HG03280 (cell line): ENCODE measurements at regions not wholly inside any gene's neighbourhood (a gene's known extent, or its start where the extent isn't known, plus 50 kb on each side); places are given as distances from the start of the nearest gene placed in this dataset.
"Not testable (repeated sequence)": the region's sequence is repeated elsewhere in the genome, so short reads cannot be mapped to it uniquely, and the experiment has no call there.

Experiments
- ATAC-seq: cut with Tn5 transposase; IDR thresholded peaks from one replicate; pipeline ENCODE4 v1.9.1; 2021; ENCODE audit warnings: mild to moderate bottlenecking, moderate library complexity; ENCODE audit not compliant: unreplicated experiment

DNA sequence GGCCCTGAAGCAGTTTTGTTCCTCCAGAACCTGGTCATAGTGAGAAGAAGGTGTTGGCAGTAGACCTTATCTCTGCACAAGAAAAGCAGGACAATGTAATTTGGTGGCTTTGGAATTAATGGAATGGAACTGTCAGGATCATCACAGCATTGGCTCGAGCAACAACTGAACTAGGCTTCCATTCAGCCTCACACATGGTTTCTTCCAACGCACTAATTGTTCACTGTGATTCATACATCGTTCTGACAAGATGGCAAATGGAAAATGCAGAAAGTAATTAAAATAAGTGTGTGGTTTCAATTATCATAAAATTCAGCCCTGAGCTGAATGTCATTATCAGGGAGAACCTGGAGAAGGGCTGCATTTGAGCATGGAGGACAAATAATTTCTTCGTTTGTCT is 80.6 kb downstream of the MFSD1 start:
- no peak for ATAC-seq

DNA sequence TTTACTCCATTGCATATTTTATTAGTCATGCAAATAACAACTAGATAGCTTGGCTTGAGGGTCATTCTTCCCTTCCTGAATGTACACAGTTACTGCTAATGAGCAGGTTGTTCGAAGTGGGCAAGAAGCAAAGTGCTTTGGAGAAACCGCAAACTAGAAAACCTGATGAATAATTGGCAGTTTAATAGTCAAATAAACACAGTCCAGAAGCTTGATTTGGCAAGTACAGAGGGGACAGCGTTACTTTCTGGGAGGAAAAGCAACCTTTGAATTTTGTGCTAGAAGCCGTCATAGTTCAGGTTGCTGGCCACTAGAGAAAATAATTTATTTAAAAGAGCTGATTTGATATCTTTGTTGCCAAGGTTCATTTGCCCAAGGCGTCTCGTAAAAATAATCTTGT is 94.9 kb downstream of the MFSD1 start:
- no peak for ATAC-seq

DNA sequence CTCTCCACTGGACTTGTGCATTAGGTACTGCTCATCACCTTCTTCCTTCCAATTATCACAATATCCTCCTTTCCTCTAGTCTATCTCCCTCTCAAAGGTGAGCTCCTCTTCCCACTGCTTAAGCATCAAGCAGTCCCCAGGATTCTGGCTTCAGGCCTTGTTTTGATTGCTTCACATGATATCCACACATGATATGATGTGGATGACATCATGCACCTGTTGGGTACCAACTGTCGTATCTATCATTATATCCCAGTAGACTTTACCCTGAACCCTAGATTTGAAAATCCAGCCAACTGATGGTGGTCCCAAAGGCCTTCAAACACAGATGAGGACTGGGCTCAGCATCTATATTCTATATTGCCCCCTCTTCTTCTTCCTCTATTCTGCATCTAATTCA is 104.9 kb downstream of the MFSD1 start:
- ATAC-seq = no peak

DNA sequence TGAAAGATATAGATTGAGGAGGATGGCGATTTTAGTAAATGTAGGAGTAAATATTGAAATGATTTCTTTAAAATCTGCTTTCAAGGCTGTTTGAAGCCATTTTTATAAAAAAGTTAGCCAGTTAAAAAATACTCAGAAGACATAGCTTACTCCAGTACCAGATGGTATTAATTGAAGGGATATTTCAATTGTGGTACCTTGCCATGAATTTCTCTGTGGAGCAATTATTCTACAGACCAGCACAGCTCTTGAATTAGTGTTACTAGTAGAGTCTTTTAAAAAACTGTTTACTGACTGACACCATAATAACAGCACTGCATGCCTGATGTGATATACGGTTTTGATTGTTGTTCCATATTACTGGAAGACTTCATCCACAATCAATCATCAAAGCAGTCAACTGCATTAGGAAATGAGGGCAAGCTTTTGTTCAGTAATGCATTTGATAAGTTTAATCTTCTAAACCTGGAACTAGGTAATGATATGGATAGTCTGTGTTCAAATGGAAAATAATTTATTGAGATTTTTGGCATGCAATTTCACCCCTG is 106.4 kb downstream of the MFSD1 start:
- ATAC-seq = no peak

DNA sequence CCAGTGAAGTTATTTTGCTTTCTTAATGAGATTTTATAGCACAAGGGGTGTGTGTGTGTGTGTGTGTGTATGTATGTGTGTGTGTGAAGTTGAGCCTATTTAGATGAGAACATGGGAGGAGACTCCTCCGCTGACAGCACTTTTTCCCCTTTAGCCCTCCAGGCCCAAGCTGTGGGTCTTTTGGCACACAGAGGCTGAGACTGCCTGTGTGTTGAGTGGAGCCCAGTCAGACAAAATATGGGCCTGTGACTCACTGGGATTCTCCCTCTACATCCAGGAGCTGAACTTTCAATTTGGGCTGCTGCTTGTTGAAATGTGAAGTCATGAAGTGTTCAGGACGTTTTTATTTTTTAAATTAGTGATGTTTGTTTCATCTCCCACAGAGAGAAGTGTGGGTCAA is 108.0 kb downstream of the MFSD1 start:
- ATAC-seq = no peak

DNA sequence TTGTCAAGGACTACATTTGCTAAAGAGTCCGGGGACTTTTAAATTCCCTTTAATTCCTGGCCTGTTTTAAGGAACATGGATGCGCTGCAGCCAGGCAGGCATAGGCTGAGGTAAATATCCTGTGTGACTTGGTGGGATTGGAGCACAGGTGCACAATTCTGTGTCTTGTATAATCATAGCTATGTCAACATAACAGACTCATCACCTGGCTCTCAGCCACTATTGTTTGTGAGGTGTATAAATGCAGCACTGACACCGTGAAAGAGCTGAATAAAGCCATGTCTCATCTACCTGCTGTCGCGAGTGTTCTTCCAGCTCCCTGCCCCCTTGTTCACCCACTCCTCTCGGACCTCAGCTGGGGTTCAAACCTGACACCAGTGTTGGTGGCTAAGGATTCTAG is 109.7 kb downstream of the MFSD1 start:
- ATAC-seq = no peak

- no peak for ATAC-seq
Observed at GRCh38 chr3:158912188-158912587, 110.3 kb downstream of the MFSD1 start.

DNA sequence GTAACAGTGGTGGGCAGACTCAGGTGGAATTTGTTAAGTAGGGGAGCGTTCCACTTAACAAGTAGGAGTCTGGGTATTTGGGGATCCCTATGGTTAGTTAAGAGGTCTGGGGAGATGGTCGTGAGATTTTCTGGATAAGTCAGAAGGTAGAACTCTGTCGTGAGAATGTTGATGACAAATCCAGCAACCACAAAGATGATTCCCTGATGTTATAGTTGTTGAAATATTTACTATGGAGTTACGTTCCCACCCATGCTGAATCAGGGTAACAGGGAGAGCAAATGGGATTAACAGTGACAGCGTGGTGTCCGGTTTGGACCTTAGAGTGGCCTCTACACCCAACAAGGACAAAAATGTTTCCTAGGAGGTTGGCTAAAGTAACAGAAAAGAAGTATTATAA is 110.8 kb downstream of the MFSD1 start:
- ATAC-seq = no peak

GRCh38 chr3:158916111-158916510 is 114.3 kb downstream of the MFSD1 start:
- ATAC-seq = no peak

GRCh38 chr3:158918008-158918407 is 116.2 kb downstream of the MFSD1 start:
- peak; percentile 76 for ATAC-seq

DNA sequence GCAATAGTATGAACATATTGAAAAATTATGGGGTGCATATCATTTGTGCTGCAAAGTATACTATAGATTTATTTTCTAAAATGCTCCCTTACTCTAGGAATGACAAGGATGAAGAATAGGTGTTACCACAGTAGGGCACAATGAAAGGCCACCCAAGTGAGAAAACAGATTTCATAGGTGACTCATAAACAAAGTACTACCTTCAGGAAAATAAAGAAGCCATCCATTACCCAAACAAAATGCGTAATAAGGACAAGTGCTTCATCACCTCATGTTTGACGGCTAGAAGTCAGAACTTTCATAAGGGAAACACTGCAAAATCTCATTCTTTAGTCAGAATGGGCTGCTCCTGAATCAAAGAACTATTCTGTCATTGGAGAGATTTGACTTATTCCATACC is 116.6 kb downstream of the MFSD1 start:
- no peak for ATAC-seq

- ATAC-seq = no peak
Observed at GRCh38 chr3:158920371-158920770, 118.5 kb downstream of the MFSD1 start.

GRCh38 chr3:158925021-158925420 is 123.2 kb downstream of the MFSD1 start:
- no peak for ATAC-seq

- ATAC-seq = no peak
Observed at GRCh38 chr3:158925828-158926494, 124.1 kb downstream of the MFSD1 start.

DNA sequence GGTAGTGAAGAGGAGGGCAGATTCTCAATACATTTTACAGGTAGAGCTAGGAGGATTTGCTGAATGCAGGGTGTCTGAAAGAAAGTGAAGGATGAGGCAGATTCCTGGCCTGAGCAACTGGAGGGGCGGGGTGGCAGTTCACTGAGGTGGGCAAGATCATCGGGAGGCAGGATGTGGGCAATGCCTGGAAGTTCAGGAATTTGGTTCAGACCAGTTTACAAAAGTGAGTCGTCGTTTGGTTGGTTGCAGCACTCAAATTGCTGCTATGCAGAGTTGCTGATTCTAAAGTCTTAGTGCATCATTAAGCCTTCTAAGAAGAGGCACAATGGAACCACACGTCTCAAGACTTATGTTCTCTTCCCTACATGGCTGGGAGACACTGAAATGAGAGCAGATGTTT is 134.0 kb downstream of the MFSD1 start:
- no peak for ATAC-seq

GRCh38 chr3:158936530-158937113 is 134.8 kb downstream of the MFSD1 start:
- no peak for ATAC-seq

GRCh38 chr3:158950178-158950901 is 148.5 kb downstream of the MFSD1 start:
- no peak for ATAC-seq

DNA sequence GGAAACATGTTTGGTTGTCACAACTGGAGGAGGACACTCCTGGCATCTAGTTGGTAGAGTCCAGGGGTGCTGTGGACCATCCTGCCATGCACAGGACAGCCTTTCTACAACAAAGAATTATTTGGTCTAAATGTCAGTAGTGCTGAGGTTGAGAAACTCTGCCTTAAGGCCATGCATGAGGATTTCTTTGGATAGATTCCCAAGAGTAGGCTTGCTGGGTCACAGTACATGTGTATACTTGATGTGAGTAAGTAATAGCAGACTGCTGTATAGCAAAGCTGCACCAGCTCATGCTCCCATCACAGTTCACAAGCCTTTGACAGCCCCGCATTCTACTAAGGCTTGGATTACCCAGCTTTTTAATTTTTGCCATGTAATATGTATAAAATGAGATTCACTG is 151.3 kb downstream of the MFSD1 start:
- no peak for ATAC-seq

DNA sequence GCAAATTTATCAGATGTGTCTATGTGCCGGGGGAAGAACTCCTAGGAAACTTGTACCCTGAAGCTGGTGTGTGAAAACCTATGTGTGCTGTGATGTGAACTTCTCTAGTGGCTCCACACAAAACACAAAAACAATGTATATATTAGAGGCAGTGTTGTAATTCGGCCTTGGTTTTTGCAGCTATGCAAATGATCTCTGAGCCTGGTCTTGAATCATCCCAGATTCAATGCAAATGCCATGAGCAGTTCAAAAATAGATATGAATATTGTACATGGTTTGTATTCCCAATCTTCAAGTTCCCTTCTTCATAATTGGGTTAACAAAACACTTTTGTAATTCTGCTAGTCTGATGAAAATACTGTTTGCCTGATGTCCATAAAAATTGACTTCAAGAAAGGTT is 152.6 kb downstream of the MFSD1 start:
- no peak for ATAC-seq

DNA sequence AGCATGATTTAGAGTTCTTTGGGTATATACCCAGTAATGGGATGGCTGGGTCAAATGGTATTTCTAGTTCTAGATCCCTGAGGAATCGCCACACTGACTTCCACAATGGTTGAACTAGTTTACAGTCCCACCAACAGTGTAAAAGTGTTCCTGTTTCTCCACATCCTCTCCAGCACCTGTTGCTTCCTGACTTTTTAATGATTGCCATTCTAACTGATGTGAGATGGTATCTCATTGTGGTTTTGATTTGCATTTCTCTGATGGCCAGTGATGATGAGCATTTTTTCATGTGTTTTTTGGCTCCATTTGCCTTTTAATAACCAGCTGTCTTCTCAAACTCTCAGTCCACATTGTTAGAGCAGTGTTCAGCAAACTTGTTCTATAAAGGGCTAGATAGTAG is 155.9 kb downstream of the MFSD1 start:
- ATAC-seq = not testable (repeated sequence)

- no peak for ATAC-seq
Observed at GRCh38 chr3:158958873-158959272, 157.0 kb downstream of the MFSD1 start.

GRCh38 chr3:158961471-158961870 is 159.6 kb downstream of the MFSD1 start:
- no peak for ATAC-seq
